NCI-H510A treated with DMSO at 0.1 percent for 48 hours (cell line): ENCODE measurements at regions not wholly inside any gene's neighbourhood (a gene's known extent, or its start where the extent isn't known, plus 50 kb on each side); places are given as distances from the start of the nearest gene placed in this dataset.
"Not testable (repeated sequence)": the region's sequence is repeated elsewhere in the genome, so short reads cannot be mapped to it uniquely, and the experiment has no call there.

Experiments used
- DNase-seq: peaks from one replicate; lab custom pipeline; 2025; lab: John Stamatoyannopoulos, UW

DNA sequence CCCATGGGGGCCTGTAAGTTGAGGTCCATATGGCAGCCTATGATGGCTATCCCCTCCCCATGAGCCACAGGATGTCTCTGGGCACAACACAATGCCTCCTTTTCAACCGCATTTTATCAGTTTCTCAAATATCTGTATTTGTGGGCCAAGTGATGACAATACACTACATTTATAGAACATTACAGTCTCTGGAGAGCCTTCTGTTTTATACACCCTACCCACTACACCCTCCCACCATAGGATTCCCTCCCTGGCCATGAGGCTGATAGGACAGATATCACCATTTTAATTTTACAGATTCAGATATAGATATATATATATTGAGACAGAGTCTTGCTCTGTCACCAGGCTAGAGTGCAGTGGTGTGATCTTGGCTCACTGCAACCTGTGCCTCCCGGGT, 236.8 kb downstream of the ENC1 start:
- no peak for DNase-seq

DNA sequence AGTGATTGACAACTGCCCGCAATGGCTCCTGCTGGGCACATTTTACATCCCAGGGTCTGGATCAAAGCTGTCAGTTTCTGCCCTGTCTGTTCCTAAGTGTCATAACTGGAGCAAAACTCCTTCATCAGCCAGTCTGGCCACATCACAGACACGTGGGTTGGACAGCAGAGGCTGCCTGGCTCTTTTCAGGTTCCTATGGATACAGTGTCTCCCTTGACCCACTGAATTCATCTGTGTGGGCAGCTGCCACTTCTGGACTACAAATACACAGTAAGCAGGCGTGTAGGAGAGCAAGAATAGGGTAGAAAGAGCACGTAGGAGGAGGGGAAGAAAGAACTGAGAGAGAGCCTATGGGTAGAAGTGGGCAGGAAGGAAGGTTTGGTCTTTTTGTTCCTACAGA, 238.0 kb downstream of the ENC1 start:
- DNase-seq: no peak

- no peak for DNase-seq
Observed at GRCh38 chr5:74401946-74402320, 238.6 kb downstream of the ENC1 start.

DNA sequence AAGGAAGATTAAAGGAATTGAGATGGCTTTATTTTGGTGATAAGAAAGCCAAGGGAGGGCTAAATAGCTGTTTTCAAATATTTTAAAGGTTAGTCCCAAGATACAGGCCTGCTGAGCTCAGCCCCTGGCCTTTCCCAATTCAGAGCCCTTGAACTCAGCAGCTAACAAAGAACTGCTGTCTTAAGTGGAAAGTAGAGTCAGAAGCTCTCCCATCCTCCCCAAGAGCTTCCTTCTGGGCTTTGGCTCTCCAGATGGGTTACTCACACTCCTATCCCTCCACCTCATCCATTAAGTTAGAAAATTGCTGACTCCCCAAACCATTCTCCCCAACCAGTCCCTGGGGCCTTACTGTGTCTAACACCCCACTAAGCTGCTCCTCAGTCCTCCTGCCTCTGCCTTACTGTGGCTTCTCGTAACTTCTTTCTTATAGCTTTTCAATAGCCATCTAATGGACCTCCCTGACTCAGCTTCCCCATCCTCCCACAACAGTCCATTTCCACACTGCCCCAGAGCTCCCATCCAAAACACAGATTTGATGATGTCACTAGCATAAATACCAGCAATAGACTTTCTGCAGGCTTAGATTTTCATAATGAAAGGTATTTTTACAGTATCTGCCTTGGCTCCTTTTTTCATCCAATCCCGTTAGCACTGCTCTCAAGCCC, 239.1 kb downstream of the ENC1 start:
- DNase-seq: no peak

DNA sequence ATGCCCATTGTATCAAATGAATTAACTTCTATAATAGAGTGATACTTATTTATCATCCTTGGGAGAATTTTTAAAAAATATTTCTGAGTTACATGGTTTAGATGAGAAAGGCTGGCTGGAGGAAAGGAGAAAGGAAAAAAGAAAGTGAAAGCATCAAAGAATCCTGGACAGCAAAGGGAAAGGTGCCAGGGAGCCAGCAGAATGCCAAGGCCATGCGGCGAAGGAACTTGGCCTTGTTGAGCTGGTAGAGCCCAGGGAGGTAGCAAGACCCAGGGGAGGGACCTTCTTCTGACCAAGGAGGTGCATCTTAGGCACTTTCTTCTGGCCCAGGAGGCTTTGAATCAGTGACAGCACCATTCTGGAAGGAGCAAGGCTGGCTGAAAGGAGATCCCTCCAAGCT, 240.5 kb downstream of the ENC1 start:
- DNase-seq: no peak

DNA sequence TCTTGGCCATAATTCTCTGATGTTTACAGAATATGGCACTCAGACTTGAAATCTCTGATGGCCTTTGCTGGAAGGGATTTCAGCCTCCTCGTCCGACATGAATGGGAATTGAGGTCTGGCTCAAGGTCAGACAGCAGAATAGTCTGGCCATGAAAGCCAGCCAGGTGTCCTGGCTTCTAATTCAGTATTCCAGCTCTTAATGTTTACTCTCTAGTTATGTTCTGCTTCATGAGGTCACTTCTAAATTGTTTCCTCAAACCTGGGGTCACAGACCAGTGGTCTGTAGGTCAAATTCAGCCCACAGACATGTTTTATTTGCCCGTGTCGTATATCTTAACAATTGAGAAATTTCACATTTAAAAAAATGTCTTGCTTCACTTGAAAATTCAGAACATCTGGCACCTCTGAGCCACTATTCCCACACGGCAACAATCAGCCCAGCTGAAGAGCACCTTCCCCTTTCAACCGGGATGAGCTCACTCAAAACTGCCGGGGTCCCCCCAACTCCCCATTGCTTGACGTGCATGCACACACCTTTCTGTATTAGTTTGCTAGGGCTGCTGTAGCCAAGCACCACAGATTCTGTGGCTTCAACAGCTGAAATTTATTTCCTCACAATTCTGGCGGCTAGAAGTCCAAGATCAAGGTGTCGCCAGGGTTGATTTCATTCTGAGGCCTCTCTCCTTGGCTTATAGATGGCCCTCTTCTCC, 243.5 kb downstream of the ENC1 start:
- no peak for DNase-seq

DNA sequence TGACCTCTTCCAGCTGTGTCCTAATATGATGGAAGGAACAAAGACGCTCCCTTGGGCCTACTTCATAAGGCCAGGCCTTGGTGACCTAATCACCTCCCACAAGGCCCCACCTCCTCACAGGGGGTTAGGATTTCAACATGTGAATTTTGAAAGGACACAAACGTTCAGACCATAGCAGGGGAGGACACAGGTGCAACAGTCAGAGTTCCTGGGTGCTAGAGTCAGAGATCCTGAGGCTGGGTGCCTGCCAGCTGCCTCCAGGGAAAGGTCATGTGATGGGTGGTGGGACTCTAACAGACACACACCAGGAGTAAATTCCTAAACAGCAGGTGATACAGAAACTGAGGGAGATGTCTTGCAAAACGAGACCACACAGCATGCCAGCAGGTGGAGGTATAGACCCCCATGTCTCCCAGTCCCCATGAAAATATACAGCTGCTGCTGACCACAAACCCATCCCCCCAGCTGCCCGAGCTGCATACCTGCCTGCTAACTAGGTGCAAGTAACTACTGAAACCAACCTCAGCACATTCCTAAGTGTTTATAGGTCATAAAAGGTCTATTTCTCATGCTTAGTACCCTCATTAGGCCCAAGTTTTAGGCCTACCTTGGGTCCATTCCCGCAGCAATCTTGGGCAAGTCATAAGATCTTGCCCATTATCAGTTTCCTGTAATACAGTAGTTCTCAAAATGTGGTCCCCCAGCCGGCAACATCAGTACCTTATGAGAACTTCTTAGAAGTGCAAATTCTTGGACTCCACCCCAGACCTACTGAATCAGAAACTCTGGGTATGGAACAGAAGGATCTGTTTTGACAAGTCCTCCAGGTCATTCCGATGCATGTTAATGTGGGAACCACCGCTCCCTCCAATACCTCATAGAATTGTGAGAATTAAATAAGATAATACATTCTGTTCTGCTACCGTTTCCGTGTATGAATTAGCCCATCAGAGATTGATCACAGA, 245.3 kb downstream of the ENC1 start:
- DNase-seq: no peak

DNA sequence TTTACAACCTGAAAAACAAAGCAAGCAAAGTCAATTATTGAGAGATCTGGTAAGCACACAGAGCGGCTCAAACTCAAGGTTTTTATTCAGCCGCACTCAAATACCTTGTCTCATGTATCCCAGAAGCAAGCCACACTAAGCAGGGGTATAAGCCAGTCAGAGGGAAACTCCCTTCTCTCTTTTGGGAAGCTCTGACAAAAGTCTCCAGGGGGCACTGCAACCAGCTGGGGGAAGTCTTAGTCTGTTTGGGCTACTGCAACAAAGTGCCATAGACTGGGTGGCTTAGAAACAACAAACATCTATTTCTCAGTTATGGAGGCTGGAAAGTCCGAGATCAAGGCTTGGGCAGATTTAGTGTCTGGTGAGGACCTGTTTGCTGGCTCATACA, 246.0 kb downstream of the ENC1 start:
- DNase-seq: no peak

DNA sequence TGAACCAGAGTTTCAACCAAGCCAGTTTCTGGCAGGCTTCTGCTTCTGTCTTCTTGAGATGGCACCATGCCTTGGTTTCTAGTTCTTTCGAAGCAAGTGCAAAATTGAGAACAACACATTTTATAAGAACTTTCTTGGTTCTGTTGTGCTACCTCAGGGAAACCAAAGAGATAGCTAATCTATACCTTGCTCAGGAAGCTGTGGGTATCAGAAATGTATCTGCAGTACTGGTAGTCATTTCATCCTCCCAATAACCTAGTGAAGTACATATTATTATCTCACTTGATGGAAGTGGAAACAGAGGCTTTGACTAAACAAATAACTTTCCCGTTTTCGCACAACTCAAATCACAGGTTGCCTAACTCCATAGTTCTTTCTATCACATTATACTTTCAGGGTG, 246.6 kb downstream of the ENC1 start:
- DNase-seq: no peak

DNA sequence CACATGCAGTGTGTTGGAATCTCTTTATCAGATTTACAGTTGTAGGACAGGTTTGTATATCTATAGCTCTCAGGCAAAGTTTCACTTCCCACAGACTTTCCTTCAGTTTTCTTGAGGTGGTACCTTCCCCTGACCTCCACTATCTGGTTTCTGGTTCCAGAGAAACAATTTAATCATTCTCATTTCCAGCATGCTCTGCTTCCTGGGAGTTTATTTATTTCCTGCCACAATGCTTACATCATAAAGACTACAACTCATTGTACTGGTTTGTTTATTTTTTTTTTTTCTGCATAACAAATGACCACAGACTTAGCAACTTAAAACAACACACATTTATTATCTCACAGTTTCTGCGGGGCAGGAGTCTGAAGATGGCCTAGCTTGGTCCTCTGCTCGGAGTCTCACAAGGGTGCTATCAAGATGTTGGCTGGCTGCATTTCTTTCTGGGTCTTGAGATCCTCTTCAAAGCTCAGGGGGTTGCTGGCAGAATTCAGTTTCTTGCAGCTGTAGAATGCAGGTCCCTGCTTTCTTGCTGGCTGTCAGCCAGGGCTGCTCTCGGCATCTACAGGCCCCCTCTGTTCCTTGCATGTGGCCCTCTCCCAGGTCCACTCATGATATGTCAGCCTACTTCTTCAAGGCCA, 247.7 kb downstream of the ENC1 start:
- no peak for DNase-seq

DNA sequence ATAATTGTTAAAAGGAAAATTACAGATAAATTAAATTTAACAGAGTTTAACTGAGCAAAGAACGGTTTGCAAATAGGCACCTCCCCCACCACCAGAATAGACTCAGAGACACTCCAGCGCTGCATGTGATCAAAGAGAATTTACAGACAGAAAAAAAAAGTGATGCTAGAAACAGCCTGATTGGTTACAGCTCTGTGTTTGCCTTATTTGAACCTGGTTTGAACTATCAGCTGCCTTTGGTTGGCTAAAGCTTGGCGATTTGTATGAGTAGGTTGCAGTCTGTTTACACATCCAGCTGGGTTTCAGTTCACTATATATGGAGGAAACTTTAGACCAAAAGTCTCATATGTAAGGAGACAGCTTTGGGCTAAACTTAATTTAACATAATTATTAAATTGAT, 249.1 kb downstream of the ENC1 start:
- DNase-seq: no peak

DNA sequence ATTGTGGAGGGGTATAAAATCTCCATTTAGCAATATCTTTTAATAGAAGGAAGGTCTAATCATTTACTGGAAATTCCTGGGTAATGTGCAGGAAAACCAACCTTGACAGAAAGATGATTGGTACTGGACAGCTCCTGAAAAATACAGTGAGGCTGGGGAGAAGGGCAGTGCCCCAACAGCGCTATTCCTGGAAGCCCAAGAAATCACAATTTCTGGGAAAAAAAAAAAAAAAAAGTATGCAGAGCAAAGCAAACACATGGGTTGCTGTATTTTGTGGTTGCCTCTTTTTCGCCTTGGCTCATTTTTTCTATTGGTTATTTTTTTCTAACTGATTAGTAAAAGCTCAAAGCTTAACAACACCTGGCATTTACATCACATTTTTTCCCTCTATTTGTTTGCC, 249.7 kb downstream of the ENC1 start:
- DNase-seq: no peak

DNA sequence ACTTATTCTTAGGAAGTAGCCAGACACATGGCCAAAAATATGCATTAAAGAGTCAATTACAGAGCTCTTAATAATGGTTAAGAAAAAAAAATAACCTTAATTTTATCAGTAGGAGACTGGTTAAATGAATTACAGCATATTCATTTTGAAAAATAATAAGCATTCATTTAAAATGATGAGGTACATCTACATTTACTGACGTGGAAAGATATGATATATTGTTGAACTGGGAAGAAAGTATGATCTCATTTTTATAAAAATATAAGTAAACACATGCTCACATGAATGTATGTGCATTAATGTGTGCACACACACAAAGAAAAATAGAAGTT, 250.3 kb downstream of the ENC1 start:
- no peak for DNase-seq

- no peak for DNase-seq
Observed at GRCh38 chr5:74389531-74390305, 250.8 kb downstream of the ENC1 start.

DNA sequence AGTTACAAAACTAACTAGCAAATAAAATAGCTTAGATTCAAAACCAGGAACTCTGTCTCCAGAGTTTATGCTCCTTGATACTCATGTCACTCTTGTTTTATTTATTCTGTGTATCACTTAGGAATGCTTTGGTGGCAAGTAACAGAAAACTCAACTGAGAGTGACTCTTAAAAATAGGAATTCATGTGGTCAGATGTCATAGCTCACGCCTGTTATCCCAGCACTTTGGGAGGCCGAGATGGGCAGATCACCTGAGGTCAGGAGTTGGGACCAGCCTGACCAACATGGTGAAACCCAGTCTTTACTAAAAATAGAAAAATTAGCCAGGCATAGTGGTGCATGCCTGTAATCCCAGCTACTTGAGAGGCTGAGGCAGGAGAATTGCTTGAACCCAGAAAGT, 252.1 kb downstream of the ENC1 start:
- not testable (repeated sequence) for DNase-seq

GRCh38 chr5:74386571-74387334, 253.8 kb downstream of the ENC1 start:
- DNase-seq: no peak

- DNase-seq: no peak
Observed at GRCh38 chr5:74384851-74385250, 255.7 kb downstream of the ENC1 start.

DNA sequence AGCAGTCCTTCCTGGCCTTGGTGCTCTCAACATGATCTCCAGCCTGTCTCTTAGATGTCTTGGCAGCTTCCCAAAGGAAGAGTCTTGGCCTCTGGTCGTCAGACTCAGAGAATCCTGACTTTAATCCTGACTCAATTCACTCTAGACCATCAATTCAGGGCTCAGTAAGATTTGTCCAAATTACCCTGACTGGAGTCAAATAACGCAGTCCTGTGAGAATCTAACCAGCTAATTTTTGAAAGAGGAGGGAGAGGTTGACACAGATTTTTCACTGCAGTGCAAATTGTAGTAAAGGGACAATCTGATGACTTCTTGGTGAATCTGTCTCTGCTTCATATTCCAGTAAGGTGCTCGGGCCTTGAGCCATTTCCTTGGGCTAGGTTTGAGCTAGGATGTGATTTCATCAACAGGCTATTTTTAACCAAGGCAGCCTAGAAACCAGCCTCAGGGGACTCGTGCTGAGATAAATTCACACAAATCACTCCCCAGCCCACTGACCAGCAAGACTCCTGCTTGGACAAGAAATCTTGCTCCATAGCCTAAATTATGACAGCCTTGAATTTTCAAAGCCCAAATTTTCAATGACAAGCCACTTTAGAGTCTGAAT, 257.4 kb downstream of the ENC1 start:
- DNase-seq: no peak

DNA sequence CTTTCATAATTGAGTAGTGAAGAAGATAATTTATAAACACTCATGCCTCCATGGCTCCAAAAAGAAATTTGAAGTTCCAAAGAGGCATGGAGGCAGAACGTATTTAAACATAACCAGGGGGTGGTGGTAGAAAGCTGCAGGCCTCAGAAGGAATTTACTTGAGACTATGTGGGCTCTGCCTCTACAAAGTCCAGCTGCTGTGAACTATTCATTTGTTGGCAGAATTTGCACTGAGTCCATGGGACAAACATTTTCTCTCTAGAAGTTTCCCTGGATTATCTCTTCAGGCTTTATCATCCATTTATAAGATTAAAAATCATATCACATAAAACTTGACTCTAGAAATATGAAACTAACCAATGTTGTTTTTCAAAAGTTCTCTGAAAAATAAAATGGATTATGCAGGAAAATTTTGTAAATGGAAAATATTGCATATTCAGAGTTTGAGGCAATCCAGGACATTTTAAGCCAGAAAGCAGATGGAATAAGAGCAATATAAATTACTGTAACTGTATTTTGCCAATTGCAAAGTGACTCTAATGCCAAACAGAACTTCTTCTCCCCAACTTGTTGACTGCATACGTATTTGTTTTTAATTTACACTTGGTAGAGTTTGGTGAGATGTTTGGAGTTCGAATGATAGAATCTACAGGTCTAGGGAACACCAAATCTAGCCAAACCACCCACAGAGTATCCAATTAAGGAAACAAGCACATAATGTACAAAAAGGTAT, 258.2 kb downstream of the ENC1 start:
- DNase-seq: no peak

DNA sequence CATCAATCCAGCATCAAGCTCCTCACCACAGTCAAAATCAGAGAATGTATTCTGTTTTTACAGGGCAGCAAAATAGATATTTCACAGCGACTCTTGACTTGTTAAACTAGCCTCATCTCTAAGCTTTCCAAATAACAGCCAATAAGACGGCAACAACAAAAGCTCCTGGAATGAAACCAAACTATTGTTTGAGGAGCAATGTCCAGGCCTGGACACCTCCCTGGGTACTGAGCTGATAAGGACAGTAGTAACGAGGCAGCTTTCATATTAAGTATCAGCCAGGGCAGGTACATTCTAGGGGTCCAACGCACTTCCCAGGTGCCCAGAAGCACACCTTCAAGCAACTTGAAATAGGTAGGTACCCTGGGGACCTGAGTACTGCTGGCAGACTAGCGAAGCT, 260.3 kb downstream of the ENC1 start:
- no peak for DNase-seq
